ENCODE measurements at regions not wholly inside any gene's neighbourhood (a gene's known extent, or its start where the extent isn't known, plus 50 kb on each side); places are given as distances from the start of the nearest gene placed in this dataset.

DNA sequence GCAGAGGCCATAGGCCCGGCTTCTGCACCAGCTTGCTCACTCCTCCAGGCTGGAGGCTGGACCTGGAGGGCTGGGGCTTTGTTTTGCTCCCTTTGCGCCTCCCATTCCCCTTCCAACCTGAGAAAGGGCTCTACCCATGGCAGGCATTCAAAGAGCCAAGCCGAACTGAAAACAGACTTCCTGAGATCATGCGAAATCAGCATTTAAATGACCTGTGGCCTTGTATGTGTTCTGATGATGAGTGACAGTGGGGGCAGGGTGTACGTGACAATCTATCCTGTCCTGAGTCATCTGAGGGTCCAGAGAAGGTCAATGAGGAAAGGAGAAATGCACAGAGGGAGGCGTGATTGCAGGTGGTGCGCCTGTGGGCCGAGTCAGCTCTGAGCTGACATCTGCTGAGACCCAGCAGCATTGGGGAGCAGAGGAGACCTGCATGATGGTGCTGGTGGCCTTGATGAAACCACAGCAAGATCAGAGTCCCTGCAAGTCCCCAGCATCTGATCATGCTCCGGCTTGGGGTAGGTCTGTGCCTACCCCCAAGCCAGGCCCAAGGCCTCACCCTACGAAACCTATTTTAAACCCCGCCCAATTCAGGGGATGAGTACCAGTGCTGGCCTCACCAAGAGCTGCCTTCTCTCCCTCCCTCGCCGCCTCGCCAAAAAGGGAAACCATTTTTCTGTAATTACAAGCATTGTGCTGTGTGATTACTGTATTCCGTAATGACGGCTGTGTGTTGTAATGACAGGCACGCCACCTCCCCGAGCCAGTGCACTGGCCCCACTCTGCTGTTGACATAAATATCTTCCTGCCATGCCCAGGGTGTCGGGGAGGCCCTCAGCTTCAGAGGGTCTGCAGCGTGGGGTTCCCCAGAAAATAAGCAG is 95.2 kb upstream of the ANO1 start:
- Mint-ChIP-seq H3K27ac (no peak overlapping the region), H3K4me1 (no peaks in the 10 kb centered on the region), H3K36me3 (no peaks in the 10 kb centered on the region), H3K27me3 (peaks cover 37% of the 10 kb centered on the region), H3K4me3 (no peak overlapping the region), H3K9me3 (peaks cover 0 to 4% (median 0%) of the 10 kb centered on the region in 3 donors)

DNA sequence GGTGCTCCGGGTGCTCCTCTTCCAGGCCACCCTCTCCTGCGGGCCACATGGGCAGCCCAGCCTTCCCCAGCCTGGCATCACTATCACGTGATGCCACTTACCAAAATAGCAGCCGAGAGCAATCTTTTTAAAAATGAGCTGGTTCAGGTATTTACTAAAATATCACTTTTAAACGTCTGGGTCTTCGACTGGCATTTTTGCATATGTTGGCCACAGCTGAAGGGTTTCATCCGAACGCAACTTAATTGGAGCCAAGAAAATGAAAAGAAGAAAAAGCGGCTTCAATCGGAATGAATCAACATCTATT is 94.6 kb upstream of the ANO1 start:
- Mint-ChIP-seq H3K36me3 (no peaks in the 10 kb centered on the region), H3K27me3 (peaks cover 42% of the 10 kb centered on the region), H3K9me3 (peaks cover 0 to 4% (median 0%) of the 10 kb centered on the region in 3 donors), H3K27ac (no peak overlapping the region), H3K4me1 (no peaks in the 10 kb centered on the region), H3K4me3 (no peak overlapping the region)

DNA sequence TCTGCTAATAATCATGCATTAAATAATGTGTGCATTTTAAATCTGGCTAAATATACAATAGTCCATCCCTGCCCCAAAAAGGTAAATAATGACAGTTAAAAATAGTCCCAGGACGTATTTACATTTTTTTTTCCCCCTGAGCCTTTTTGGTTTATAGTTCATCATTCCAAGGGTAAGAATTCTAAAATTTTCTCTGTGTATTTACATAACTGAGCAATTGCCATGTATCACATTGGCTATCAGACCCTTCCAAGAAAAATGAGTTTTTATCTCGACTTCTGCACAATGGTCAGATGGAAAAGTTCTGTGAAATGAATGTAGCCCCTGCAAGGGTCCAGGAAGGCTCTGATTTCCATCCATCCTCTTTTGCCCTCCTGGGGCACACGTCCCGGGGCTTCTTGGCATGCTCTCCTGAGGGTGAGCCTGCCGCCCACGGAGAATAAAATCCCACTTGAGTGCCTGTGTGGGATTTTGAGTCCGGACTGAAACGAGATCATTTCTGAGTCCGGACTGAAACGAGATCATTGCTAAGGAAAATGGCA is 94.1 kb upstream of the ANO1 start:
- H3K9me3 Mint-ChIP-seq: peaks cover 0 to 4% (median 0%) of the 10 kb centered on the region in 3 donors
- H3K27me3 Mint-ChIP-seq: peaks cover 42% of the 10 kb centered on the region
- no peak overlapping the region for H3K27ac Mint-ChIP-seq

DNA sequence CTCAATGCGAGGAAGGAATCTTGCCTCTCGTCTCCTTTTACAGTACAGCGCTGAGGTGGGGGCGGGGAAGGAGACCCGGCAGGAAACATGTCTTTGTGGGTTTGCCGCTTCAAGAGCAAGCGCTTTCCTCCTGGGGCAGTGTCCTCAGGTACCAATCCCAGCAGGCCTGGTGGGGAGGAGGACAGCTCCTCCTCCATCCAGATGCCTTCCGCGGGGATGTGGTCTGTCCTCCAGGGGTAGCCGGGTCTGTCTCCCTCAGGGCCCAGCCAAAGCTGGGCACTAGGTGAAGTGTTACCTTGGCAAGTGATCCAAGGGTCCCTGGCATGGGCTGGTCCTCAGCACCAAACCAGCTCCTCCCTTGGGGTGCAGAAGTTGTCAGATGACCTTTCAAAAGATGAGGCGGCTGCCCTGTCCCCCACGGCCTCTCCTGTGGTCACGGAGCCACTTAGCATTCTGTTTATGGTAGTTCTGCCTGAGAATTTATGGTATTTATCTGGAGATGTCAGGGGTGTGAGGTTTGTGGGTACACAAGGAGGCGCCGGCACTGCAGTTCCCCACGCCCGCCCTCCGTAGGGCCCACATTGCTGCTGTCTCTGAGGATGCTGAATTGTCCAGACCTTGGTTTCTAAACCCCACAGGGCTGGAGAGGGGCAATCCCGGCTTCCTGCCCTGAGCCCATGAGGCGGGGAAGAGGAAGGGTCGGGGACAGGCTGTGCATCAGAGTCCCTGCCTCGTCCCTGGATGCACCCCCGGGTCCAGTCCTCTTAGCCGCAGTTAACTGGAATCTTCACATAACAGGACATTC is 93.5 kb upstream of the ANO1 start:
- peak overlapping the region in 1 of 3 donors; percentile 81 for H3K27ac Mint-ChIP-seq
- no peak overlapping the region for H3K4me3 Mint-ChIP-seq
- H3K9me3 Mint-ChIP-seq: peaks cover 0 to 4% (median 0%) of the 10 kb centered on the region in 3 donors
- H3K36me3 Mint-ChIP-seq: no peaks in the 10 kb centered on the region
- H3K27me3 Mint-ChIP-seq: peaks cover 42% of the 10 kb centered on the region
- no peaks in the 10 kb centered on the region for H3K4me1 Mint-ChIP-seq

More for the DNA sequence above, 94.1 kb upstream of the ANO1 start:
- H3K4me3 Mint-ChIP-seq: no peak overlapping the region
- no peaks in the 10 kb centered on the region for H3K36me3 Mint-ChIP-seq
- no peaks in the 10 kb centered on the region for H3K4me1 Mint-ChIP-seq

DNA sequence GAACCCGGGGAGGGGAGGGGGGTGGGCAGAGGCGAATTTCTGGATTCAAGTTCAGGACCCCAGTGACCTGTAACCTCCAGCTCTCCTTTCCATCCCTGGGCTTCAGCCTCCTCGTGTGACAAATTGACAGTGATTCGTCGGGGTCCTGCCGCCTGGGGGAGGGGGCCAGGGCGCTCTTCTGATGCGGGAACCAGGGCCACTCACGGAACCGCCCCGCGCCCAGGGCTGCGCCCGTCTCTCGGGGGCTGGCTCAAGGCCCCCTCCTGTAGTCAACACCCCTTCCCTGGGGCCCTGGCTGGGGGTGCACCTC is 92.8 kb upstream of the ANO1 start:
- H3K27me3 Mint-ChIP-seq: peaks cover 44% of the 10 kb centered on the region
- no peak overlapping the region for H3K27ac Mint-ChIP-seq
- peaks cover 0 to 4% (median 0%) of the 10 kb centered on the region in 3 donors for H3K9me3 Mint-ChIP-seq
- no peaks in the 10 kb centered on the region for H3K36me3 Mint-ChIP-seq
- no peaks in the 10 kb centered on the region for H3K4me1 Mint-ChIP-seq
- H3K4me3 Mint-ChIP-seq: no peak overlapping the region

DNA sequence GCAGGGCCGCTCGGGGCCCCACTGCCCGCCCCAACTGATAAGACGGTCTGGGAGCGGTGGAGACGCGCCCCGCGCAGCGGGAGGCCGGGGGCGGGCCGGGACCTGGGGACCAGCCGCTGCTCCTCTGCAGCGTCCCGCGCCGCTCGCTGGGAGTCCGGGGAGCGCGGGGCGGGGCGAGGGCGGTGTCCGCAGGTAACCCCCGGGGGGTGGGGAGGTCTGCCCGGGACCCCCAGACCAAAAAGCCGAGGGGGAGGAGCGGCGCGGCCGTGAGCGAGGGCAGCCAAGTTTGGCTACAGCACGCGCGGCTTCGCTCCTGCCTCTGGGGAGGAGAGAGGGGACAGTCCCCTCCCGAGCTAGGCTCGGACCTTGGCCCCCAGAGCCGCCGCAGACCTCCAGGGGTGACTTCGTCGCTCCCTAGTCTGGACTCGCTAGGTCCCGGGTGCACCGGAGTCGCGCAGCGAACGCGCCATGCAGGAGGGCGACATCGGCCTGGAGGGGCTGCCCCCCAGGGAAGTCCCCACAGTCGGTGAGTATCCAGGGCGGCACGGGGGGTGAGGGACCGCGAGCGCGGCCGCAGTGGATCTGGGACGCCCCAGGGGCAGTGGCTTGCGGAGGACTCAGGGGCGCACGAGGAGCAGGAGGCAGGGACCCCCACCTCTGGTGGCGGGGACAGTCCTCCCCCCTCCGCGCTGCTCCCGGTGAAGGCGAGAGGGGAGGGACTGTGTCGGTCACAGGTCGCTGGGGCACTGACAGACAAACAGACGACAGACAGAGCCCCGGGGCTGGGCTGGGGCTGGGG is 92.3 kb upstream of the ANO1 start:
- peaks cover 47% of the 10 kb centered on the region for H3K27me3 Mint-ChIP-seq
- H3K4me1 Mint-ChIP-seq: no peaks in the 10 kb centered on the region
- no peak overlapping the region for H3K27ac Mint-ChIP-seq
- H3K36me3 Mint-ChIP-seq: peaks cover 3% of the 10 kb centered on the region
- peaks cover 0 to 4% (median 0%) of the 10 kb centered on the region in 3 donors for H3K9me3 Mint-ChIP-seq
- no peak overlapping the region for H3K4me3 Mint-ChIP-seq

DNA sequence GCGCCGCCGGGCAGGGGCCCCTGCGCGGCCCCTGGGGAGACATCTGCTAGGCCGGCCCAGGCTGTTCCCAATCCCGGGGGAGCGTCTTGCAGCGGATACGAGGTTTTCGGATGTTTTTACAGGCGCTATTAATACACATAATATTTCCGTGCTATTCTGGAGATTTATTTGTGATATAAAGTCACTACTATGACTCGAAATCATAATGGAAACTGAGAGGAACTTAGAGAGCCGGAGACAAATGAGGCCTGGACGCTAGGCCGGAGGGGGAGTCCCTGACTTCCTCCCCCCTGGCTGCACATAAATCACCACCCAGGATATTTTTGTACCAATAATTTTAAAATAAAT is 91.7 kb upstream of the ANO1 start:
- no peak overlapping the region for H3K4me3 Mint-ChIP-seq
- H3K9me3 Mint-ChIP-seq: peaks cover 0 to 2% (median 0%) of the 10 kb centered on the region in 3 donors
- H3K36me3 Mint-ChIP-seq: peaks cover 4% of the 10 kb centered on the region
- no peaks in the 10 kb centered on the region for H3K4me1 Mint-ChIP-seq
- H3K27me3 Mint-ChIP-seq: peaks cover 47% of the 10 kb centered on the region
- no peak overlapping the region for H3K27ac Mint-ChIP-seq

DNA sequence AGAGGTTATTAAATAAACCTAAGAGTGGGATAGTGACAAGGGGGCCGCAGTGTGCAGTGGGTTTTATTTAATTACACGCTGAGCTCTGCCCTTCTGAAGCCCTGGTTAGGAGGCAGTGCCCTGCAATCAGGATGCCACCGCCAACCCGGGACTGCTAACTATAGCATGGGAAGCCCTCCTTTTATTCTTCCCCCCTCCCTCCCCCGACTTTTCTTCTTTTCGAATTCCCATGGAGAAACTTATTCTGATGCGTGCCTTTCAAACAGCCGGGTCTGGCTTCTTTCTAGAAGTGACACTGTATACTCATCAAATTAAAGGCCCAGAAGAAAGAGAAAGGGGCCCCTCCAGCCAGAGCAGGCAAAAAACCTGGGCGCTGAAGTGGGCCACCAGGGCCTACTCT is 91.3 kb upstream of the ANO1 start:
- peaks cover 0 to 4% (median 0%) of the 10 kb centered on the region in 3 donors for H3K9me3 Mint-ChIP-seq
- H3K36me3 Mint-ChIP-seq: peaks cover 4% of the 10 kb centered on the region
- H3K4me3 Mint-ChIP-seq: no peak overlapping the region
- peaks cover 47% of the 10 kb centered on the region for H3K27me3 Mint-ChIP-seq
- no peaks in the 10 kb centered on the region for H3K4me1 Mint-ChIP-seq
- H3K27ac Mint-ChIP-seq: no peak overlapping the region

DNA sequence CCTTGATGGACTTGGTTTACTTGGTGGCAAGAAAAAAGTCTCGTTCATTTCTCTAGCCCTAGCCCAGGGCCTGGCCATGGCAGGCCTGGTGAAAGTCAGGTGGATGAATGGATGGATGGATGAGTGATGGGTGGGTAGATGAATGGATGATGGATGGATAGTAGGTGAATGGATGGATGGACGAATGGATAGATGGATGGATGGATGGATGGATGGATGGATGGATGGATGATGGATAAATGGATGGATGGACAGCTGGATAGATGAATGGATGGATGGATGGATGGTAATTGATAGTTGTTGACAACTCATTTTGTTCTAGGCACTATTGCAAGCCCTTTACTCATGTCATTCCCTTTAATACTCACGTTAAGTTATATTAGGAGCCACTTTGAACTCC is 86.1 kb upstream of the ANO1 start:
- H3K9me3 Mint-ChIP-seq: peaks cover 4 to 6% (median 5%) of the 10 kb centered on the region in 3 donors
- no peak overlapping the region for H3K27ac Mint-ChIP-seq
- H3K4me1 Mint-ChIP-seq: no peaks in the 10 kb centered on the region
- H3K36me3 Mint-ChIP-seq: peaks cover 4% of the 10 kb centered on the region
- H3K4me3 Mint-ChIP-seq: no peak overlapping the region
- peaks cover 17% of the 10 kb centered on the region for H3K27me3 Mint-ChIP-seq

DNA sequence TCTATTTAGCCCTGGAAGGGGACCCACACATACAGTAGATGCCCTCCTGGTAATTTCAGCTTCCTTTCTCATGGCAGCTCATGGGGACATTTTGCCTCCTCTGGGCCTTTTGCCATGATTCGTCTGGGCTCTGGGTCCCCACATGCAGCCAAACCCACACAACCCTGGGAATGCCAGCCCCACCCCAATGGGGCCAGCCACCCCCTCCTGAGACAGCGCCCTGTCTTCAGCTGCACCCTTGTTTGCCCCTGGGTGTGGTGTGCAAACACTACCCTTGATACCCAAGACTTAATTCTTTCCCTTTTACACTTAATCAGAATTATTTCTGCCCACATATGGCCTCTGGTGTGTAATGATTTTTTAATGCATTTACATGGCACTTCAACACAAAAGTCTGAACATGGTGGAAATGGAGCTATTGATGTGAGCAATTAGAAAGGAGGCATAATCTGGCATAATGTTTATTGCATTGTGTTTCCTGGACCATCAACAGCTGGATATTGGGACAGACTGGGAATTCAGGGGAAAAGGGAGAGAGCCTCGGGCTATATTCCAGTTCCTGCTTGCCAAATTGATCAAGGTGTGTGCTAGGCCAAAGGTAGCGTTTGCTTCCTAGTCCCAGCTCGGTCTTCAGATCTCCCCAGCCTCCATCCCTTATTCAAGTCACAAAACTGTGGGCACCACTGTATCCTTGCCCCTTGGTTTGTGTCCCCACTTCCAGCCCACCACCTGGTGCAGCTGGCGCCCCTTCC is 85.0 kb upstream of the ANO1 start:
- Mint-ChIP-seq H3K4me3 (no peak overlapping the region), H3K36me3 (peaks cover 4% of the 10 kb centered on the region), H3K27me3 (peaks cover 19% of the 10 kb centered on the region), H3K4me1 (no peaks in the 10 kb centered on the region), H3K9me3 (peaks cover 4 to 6% (median 5%) of the 10 kb centered on the region in 3 donors), H3K27ac (no peak overlapping the region)

DNA sequence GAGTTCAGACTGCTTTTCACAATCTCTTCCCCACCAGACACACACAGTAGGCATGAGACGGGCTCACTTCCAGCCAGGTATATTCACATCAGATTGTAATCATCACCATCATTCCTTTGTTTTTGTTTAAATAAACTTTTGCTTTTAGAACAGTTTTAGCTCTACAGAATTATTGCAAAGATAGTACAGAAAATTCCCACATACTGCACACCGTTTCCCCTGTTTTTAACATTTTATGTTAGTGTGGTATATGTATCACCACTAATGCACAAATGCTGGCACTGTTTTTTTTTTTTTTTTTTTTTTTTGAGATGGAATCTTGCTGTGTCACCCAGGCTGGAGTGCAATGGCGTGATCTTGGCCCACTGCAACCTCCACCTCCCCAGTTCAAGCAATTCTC is 83.3 kb upstream of the ANO1 start:
- H3K4me1 Mint-ChIP-seq: no peaks in the 10 kb centered on the region
- H3K4me3 Mint-ChIP-seq: no peak overlapping the region
- H3K27me3 Mint-ChIP-seq: peaks cover 21% of the 10 kb centered on the region
- H3K9me3 Mint-ChIP-seq: peaks cover 4 to 6% (median 5%) of the 10 kb centered on the region in 3 donors
- peaks cover 4% of the 10 kb centered on the region for H3K36me3 Mint-ChIP-seq
- H3K27ac Mint-ChIP-seq: no peak overlapping the region

DNA sequence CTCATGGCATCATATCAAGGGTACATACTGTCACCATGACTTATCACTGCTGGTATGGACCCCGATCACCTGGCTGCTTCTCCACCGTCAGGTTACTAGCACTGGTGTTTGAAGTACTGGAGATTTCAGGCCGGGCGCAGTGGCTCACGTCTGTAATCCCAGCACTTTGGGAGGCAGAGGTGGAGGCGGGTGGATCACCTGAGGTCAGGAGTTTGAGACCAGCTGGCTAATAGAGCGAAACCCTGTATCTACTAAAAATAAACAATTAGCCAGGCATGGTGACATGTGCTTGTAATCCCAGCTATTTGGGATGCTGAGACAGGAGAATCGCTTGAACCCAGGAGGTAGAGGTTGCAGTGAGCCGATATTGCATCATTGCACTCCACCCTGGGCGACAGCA is 82.4 kb upstream of the ANO1 start:
- Mint-ChIP-seq H3K27me3 (peaks cover 16% of the 10 kb centered on the region), H3K36me3 (peaks cover 2% of the 10 kb centered on the region), H3K4me3 (no peak overlapping the region), H3K27ac (no peak overlapping the region), H3K4me1 (no peaks in the 10 kb centered on the region), H3K9me3 (peaks cover 4 to 6% (median 5%) of the 10 kb centered on the region in 3 donors)

DNA sequence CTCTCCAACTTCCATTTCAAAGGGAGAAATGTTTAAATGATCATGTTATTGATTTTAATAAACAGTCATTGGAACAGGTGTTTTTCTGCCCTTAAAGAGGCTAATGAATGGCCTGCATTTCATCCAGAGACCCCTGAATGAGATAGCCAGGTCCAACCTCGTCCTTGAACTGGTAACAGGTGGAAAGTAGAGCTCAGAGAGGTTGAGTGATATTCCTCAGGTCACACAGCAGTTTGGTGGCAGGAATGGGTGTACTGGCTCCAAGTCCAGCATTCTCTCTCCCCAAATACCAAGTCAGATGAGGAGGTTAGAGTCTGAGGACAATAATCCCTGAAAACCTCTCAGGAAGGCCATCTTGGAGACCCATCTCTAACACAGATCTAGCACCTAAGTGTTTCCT is 81.7 kb upstream of the ANO1 start:
- peaks cover 4 to 6% (median 5%) of the 10 kb centered on the region in 3 donors for H3K9me3 Mint-ChIP-seq
- H3K4me1 Mint-ChIP-seq: no peaks in the 10 kb centered on the region
- no peak overlapping the region for H3K4me3 Mint-ChIP-seq
- H3K27ac Mint-ChIP-seq: no peak overlapping the region
- no peaks in the 10 kb centered on the region for H3K36me3 Mint-ChIP-seq
- H3K27me3 Mint-ChIP-seq: peaks cover 15% of the 10 kb centered on the region

DNA sequence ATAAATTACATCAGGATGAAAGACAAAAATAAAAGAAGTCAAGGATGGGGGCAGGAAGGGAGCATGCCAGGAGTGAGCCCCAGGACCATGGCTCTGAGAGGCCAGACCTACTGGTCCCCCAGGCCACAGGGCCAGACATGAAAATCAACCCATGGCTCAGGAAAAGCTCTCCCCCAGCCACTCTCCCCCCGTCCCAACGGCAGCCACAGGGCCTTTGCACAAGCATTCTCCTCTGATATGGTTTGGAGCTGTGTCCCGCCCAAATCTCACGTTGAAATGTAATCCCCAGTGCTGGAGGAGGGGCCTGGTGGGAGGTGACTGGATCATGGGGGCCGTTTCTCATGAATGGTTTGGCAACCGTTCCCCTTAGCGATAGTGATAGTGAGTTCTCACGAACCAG is 80.8 kb upstream of the ANO1 start:
- H3K4me1 Mint-ChIP-seq: no peaks in the 10 kb centered on the region
- peaks cover 15% of the 10 kb centered on the region for H3K27me3 Mint-ChIP-seq
- no peak overlapping the region for H3K4me3 Mint-ChIP-seq
- no peaks in the 10 kb centered on the region for H3K36me3 Mint-ChIP-seq
- H3K27ac Mint-ChIP-seq: no peak overlapping the region
- H3K9me3 Mint-ChIP-seq: peaks cover 3 to 5% (median 4%) of the 10 kb centered on the region in 3 donors

Measured in IgD-negative memory B cell (primary cell).